ENCODE measurements at regions not wholly inside any gene's neighbourhood (a gene's known extent, or its start where the extent isn't known, plus 50 kb on each side); places are given as distances from the start of the nearest gene placed in this dataset.

DNA sequence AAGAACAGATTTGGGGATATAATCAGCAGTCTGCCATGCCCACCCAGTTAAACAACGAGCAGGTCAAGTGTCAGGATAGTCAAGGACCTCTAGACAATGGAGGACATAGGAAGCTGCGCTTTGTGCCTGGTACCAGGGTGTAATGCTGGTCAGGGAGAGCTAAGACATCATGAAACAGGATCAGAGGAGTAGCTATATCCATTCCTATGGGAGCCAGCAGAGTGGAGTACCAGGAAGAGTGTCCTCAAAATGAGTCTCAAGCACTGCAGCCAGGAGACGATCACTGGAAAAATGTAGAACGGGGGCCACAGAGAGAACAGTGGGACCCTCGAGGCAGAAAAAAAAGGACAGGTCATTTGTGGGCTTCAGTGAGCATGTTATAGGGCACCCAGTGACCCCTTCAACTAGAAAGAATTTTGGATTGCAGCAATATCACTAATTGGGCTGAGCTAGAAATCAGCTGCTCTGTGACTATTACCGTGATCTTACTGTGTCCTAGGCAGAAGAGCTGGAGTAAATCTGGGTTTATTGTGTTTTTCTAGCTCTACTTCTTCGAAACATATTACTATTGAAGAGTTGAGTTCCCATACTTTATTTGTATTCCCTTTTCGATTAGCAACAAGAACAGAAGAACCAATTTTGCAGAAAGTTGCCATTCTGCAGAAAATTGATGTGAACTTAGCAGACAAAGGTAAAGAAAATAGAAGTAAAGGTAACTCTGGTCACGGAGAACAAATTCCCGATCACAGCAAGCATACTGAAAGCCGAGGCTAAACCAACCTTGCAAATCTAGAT lies 319.6 kb downstream of the AHR start:
- intact Hi-C loops (cut with DNase I; ENCODE audit: low total_unique reads) = no loop called here
- no peak overlapping the region for H3K4me3 ChIP-seq (ENCODE audit: low read depth, poor library complexity, severe bottlenecking)
- WGBS, 2 donors = 91% methylated on average over 11 of the region's 11 CpGs
- DNase-seq (ENCODE audit: low spot score in 2 of 2) = no peak
- TF ChIP-seq, protein P1, sequence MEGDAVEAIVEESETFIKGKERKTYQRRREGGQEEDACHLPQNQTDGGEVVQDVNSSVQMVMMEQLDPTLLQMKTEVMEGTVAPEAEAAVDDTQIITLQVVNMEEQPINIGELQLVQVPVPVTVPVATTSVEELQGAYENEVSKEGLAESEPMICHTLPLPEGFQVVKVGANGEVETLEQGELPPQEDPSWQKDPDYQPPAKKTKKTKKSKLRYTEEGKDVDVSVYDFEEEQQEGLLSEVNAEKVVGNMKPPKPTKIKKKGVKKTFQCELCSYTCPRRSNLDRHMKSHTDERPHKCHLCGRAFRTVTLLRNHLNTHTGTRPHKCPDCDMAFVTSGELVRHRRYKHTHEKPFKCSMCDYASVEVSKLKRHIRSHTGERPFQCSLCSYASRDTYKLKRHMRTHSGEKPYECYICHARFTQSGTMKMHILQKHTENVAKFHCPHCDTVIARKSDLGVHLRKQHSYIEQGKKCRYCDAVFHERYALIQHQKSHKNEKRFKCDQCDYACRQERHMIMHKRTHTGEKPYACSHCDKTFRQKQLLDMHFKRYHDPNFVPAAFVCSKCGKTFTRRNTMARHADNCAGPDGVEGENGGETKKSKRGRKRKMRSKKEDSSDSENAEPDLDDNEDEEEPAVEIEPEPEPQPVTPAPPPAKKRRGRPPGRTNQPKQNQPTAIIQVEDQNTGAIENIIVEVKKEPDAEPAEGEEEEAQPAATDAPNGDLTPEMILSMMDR (IDR thresholded peaks at IDR 0.05) = no peak
- no peak for TF ChIP-seq POLR2A (IDR thresholded peaks at IDR 0.05)

GRCh38 chr7:17618652-17618974 lies 320.2 kb downstream of the AHR start:
- intact Hi-C loops (cut with DNase I; ENCODE audit: low total_unique reads) = no loop called here
- 90 to 95% methylated on average over 1 of the region's 1 CpG for whole genome bisulfite sequencing, 2 donors
- H3K4me3 ChIP-seq (ENCODE audit: low read depth, poor library complexity, severe bottlenecking) = no peak overlapping the region
- no peak for TF ChIP-seq POLR2A (IDR thresholded peaks at IDR 0.05)
- TF ChIP-seq, protein P1 (IDR thresholded peaks at IDR 0.05) = no peak
- DNase-seq (ENCODE audit: low spot score in 2 of 2) = no peak

DNA sequence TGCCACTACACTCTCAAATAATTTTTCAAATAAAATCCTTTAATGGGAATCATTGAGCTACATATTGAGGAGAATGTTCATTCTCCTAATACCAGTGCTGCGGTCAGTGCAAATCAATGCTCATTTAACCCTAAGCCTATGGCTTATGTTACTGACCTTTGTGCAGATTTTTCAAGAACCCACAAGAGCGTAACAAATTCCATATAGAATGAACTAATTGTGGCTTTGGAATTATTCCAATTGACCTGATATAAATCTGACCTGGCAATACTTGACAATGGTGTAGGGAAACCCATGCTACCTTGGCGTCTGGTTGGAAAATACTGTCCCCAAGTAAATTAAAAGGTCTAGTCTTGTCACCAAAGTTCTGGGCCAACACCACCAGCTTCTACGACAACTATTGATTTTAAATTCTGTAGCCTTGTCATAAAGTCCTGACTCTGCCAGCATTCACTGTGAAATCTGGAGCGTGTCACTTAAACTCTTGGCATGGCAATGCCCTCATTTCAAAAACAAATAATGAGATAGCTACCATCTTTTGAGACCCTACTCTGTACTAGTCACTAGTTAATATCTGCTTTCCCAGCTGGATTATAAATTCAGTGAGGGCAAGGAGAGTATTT lies 320.9 kb downstream of the AHR start:
- intact Hi-C loops (cut with DNase I; ENCODE audit: low total_unique reads) = no loop called here
- no peak for DNase-seq (ENCODE audit: low spot score in 2 of 2)

GRCh38 chr7:17620566-17620965 lies 319.7 kb downstream of the SNX13 start:
- no peak overlapping the region for H3K4me3 ChIP-seq (ENCODE audit: low read depth, poor library complexity, severe bottlenecking)
- WGBS, 2 donors = 75 to 89% methylated on average over 2 of the region's 2 CpGs
- TF ChIP-seq POLR2A (IDR thresholded peaks at IDR 0.05) = no peak
- TF ChIP-seq, protein P1 (IDR thresholded peaks at IDR 0.05) = no peak
- intact Hi-C loops (cut with DNase I; ENCODE audit: low total_unique reads) = no loop called here
- no peak for DNase-seq (ENCODE audit: low spot score in 2 of 2)

More for the DNA sequence above, 320.9 kb downstream of the AHR start:
- no peak overlapping the region for H3K4me3 ChIP-seq (ENCODE audit: low read depth, poor library complexity, severe bottlenecking)
- 96% methylated on average over 5 of the region's 5 CpGs for WGBS, 2 donors
- no peak for TF ChIP-seq POLR2A (IDR thresholded peaks at IDR 0.05)
- TF ChIP-seq, protein P1 (IDR thresholded peaks at IDR 0.05) = no peak

DNA sequence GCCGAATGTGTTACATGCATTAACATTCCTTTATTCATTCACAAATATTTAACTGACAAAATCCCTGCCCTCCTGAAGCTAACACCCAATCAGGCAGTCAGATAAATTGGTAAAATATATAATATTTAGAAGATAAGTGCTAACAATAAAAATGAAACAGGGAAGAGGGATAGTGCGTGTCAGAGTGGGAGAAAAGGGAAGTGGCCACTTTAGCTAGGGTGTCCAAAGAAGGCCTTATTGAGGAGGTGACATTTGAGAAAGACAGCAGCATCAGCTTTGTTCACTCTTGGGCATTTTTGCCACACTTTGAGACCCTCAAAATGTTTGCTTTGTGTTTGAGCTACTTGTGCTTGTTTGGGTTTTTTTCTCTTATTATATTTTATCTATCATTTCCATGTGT lies 317.8 kb downstream of the SNX13 start:
- intact Hi-C loops (cut with DNase I; ENCODE audit: low total_unique reads) = no loop called here
- no peak for DNase-seq (ENCODE audit: low spot score in 2 of 2)
- 88 to 96% methylated on average over 2 of the region's 2 CpGs for WGBS, 2 donors
- TF ChIP-seq, protein P1 (IDR thresholded peaks at IDR 0.05) = no peak
- TF ChIP-seq POLR2A (IDR thresholded peaks at IDR 0.05) = no peak
- H3K4me3 ChIP-seq (ENCODE audit: low read depth, poor library complexity, severe bottlenecking) = no peak overlapping the region
